ENCODE measurements at regions not wholly inside any gene's neighbourhood (a gene's known extent, or its start where the extent isn't known, plus 50 kb on each side); places are given as distances from the start of the nearest gene placed in this dataset.
"Not testable (repeated sequence)": the region's sequence is repeated elsewhere in the genome, so short reads cannot be mapped to it uniquely, and the experiment has no call there.

- intact Hi-C loops (cut with DNase I) = no loop called here
- Histone ChIP-seq H3K27me3 (peaks cover 6% of the 10 kb centered on the region), H3K36me3 (no peaks in the 10 kb centered on the region), H3K27ac (no peak overlapping the region), H3K4me3 (no peak overlapping the region), H3K4me1 (no peaks in the 10 kb centered on the region), H3K9me3 (no peaks in the 10 kb centered on the region)
- TF ChIP-seq, protein P1, sequence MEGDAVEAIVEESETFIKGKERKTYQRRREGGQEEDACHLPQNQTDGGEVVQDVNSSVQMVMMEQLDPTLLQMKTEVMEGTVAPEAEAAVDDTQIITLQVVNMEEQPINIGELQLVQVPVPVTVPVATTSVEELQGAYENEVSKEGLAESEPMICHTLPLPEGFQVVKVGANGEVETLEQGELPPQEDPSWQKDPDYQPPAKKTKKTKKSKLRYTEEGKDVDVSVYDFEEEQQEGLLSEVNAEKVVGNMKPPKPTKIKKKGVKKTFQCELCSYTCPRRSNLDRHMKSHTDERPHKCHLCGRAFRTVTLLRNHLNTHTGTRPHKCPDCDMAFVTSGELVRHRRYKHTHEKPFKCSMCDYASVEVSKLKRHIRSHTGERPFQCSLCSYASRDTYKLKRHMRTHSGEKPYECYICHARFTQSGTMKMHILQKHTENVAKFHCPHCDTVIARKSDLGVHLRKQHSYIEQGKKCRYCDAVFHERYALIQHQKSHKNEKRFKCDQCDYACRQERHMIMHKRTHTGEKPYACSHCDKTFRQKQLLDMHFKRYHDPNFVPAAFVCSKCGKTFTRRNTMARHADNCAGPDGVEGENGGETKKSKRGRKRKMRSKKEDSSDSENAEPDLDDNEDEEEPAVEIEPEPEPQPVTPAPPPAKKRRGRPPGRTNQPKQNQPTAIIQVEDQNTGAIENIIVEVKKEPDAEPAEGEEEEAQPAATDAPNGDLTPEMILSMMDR (IDR thresholded peaks at IDR 0.05) = no peak
- DNase-seq = no peak
- ATAC-seq = no peak
Observed at GRCh38 chr12:4191642-4192041, 81.9 kb upstream of the CCND2 start.

- no peaks in the 10 kb centered on the region for H3K9me3 ChIP-seq
- H3K27ac ChIP-seq = no peak overlapping the region
- DNase-seq (no peak), ATAC-seq (no peak)
- H3K36me3 ChIP-seq = no peaks in the 10 kb centered on the region
- intact Hi-C loops (cut with DNase I) = no loop called here
- TF ChIP-seq, protein P1 (IDR thresholded peaks at IDR 0.05) = no peak
- no peaks in the 10 kb centered on the region for H3K4me1 ChIP-seq
- H3K4me3 ChIP-seq = no peak overlapping the region
- peaks cover 6% of the 10 kb centered on the region for H3K27me3 ChIP-seq
Observed at GRCh38 chr12:4191149-4191548, 82.4 kb upstream of the CCND2 start.

GRCh38 chr12:4190366-4191063, 83.0 kb upstream of the CCND2 start:
- DNase-seq (no peak), ATAC-seq (no peak)
- TF ChIP-seq, protein P1 (IDR thresholded peaks at IDR 0.05) = no peak
- no peaks in the 10 kb centered on the region for H3K9me3 ChIP-seq
- no peak overlapping the region for H3K4me3 ChIP-seq
- H3K27me3 ChIP-seq = peaks cover 6% of the 10 kb centered on the region
- H3K4me1 ChIP-seq = no peaks in the 10 kb centered on the region
- no peak overlapping the region for H3K27ac ChIP-seq
- intact Hi-C loops (cut with DNase I) = no loop called here
- no peaks in the 10 kb centered on the region for H3K36me3 ChIP-seq

- DNase-seq (no peak), ATAC-seq (no peak)
- TF ChIP-seq, protein P1 (IDR thresholded peaks at IDR 0.05) = no peak
Observed at GRCh38 chr12:4189721-4190120, 83.8 kb upstream of the CCND2 start.

GRCh38 chr12:4187916-4188315, 85.6 kb upstream of the CCND2 start:
- intact Hi-C loops (cut with DNase I) = no loop called here
- no peak overlapping the region for H3K27ac ChIP-seq
- TF ChIP-seq, protein P1 (IDR thresholded peaks at IDR 0.05) = no peak
- DNase-seq (no peak), ATAC-seq (no peak)
- no peaks in the 10 kb centered on the region for H3K27me3 ChIP-seq
- no peaks in the 10 kb centered on the region for H3K4me1 ChIP-seq
- no peak overlapping the region for H3K4me3 ChIP-seq
- H3K9me3 ChIP-seq = no peaks in the 10 kb centered on the region
- H3K36me3 ChIP-seq = no peaks in the 10 kb centered on the region

More at GRCh38 chr12:4189721-4190120, 83.8 kb upstream of the CCND2 start:
- no peaks in the 10 kb centered on the region for H3K36me3 ChIP-seq
- no peaks in the 10 kb centered on the region for H3K9me3 ChIP-seq
- H3K4me1 ChIP-seq = no peaks in the 10 kb centered on the region
- no peak overlapping the region for H3K27ac ChIP-seq
- H3K4me3 ChIP-seq = no peak overlapping the region
- H3K27me3 ChIP-seq = peaks cover 6% of the 10 kb centered on the region
- intact Hi-C loops (cut with DNase I) = no loop called here

- H3K9me3 ChIP-seq; H3K36me3 ChIP-seq; H3K27ac ChIP-seq; DNase-seq; H3K4me1 ChIP-seq; H3K4me3 ChIP-seq; H3K27me3 ChIP-seq; ATAC-seq; intact Hi-C loops (cut with DNase I): not testable (repeated sequence)
Observed at GRCh38 chr12:4187315-4187714, 86.2 kb upstream of the CCND2 start.

All from upper lobe of right lung (tissue), 1 donor.